Right lobe of liver (tissue), 6 donors: ENCODE measurements at regions not wholly inside any gene's neighbourhood (a gene's known extent, or its start where the extent isn't known, plus 50 kb on each side); places are given as distances from the start of the nearest gene placed in this dataset.

Experiments used
- ATAC-seq, 4 donors: fragments of 200-7000 bp; cut with Tn5 transposase; one replicate each; pipeline ENCODE4 v1.9.1; 2020; ENCODE audit warnings: mild to moderate bottlenecking in 4 of 4, moderate library complexity in 4 of 4
- DNase-seq, 3 donors: peaks; one replicate each; pipeline ENCODE4 v3.0.0-alpha.2; 2020
- H3K27ac ChIP-seq, 3 donors: fragments of 200-600 bp; one replicate each; pipeline ENCODE4 v1.8.0; 2022
- H3K27me3 ChIP-seq, 2 donors: fragments of 200-600 bp; one replicate each; pipeline ENCODE4 v1.8.0; 2022
- H3K36me3 ChIP-seq, 4 donors: fragments of 200-600 bp; sonication (generic) in 1 of 4; one replicate each; pipeline versions ENCODE4 v1.5.1 to v1.8.0; 2017 to 2022; ENCODE audit warnings: control low read depth in 1 of 4
- H3K4me1 ChIP-seq, 4 donors: fragments of 200-600 bp; sonication (generic) in 1 of 4; one replicate each; pipeline versions ENCODE4 v1.5.1 to v1.8.0; 2017 to 2022; ENCODE audit warnings: control low read depth in 1 of 4
- H3K4me3 ChIP-seq, 3 donors: fragments of 200-600 bp; one replicate each; pipeline ENCODE4 v1.8.0; 2022
- H3K9me3 ChIP-seq, 4 donors: fragments of 200-600 bp; sonication (generic) in 1 of 4; one replicate each; pipeline versions ENCODE4 v1.5.1 to v1.8.0; 2017 to 2022; ENCODE audit warnings: control low read depth in 1 of 4
- CTCF ChIP-seq, 4 donors: fragments of 200-600 bp in 3 of 4; fragments of 450-650 bp in 1 of 4; IDR thresholded peaks; one replicate each; pipeline versions ENCODE4 v1.5.1 to v1.8.0; 2016 to 2022; ENCODE audit warnings: antibody characterized with exemption in 4 of 4, mild to moderate bottlenecking in 2 of 4
- POLR2A ChIP-seq: fragments of 450-650 bp; IDR thresholded peaks from one replicate; pipeline ENCODE4 v1.6.1; 2017; ENCODE audit warnings: antibody characterized with exemption, mild to moderate bottlenecking
- WGBS: methylation state at CpG from one replicate; pipeline ENCODE4 v1.1.6; 2018; ENCODE audit warnings: low coverage, low lambda C conversion rate; ENCODE audit not compliant: insufficient coverage; ENCODE audit errors: missing lambda C conversion rate; 5-methylcytosine and 5-hydroxymethylcytosine counted together
- intact Hi-C, 2 donors: fragments of 100-400 bp; cut with DNase I; formaldehyde crosslinking; loops; one replicate each; pipeline versions ENCODE4 v1.11.2 to v1.14.1; 2022
- donor health status: DM: no; HTN: yes; CAD: no.
- donor health status: DM: no; HTN: no; CAD: no.
- donor health status: DM: no; HTN: no; CAD: no.
- donor health status: DM: no; HTN: yes; CAD: no.
- donor health status: DM: no; HTN: yes; CAD: no.

GRCh38 chr16:17532338-17532995 lies 61.7 kb upstream of the XYLT1 start:
- intact Hi-C loops: no loop called here
- 41% methylated on average over 5 of the region's 8 CpGs for WGBS
- no peak overlapping the region for H3K4me3 ChIP-seq
- H3K4me1 ChIP-seq: no peaks in the 10 kb centered on the region
- DNase-seq (no peak), ATAC-seq (no peak)
- H3K36me3 ChIP-seq: no peaks in the 10 kb centered on the region
- no peaks in the 10 kb centered on the region for H3K9me3 ChIP-seq
- no peak overlapping the region for H3K27ac ChIP-seq
- TF ChIP-seq POLR2A: no peak
- TF ChIP-seq CTCF (IDR thresholded peaks at IDR 0.05): no peak
- H3K27me3 ChIP-seq: no peaks in the 10 kb centered on the region

- no peak for TF ChIP-seq CTCF (IDR thresholded peaks at IDR 0.05)
- TF ChIP-seq POLR2A: no peak
- intact Hi-C loops: no loop called here
- Histone ChIP-seq H3K27ac (no peak overlapping the region), H3K9me3 (no peaks in the 10 kb centered on the region), H3K27me3 (no peaks in the 10 kb centered on the region), H3K4me3 (no peak overlapping the region), H3K4me1 (no peaks in the 10 kb centered on the region), H3K36me3 (no peaks in the 10 kb centered on the region)
- no peak for DNase-seq
- WGBS: 42% methylated on average over 6 of the region's 6 CpGs
- ATAC-seq: peak in 1 of 4 donors; percentile 19
Measured at GRCh38 chr16:17529982-17530760, 59.4 kb upstream of the XYLT1 start.

GRCh38 chr16:17526956-17527937 lies 56.5 kb upstream of the XYLT1 start:
- H3K4me1 ChIP-seq: no peaks in the 10 kb centered on the region
- no peak overlapping the region for H3K4me3 ChIP-seq
- no peak for TF ChIP-seq POLR2A
- no peak for TF ChIP-seq CTCF (IDR thresholded peaks at IDR 0.05)
- H3K9me3 ChIP-seq: no peaks in the 10 kb centered on the region
- H3K36me3 ChIP-seq: no peaks in the 10 kb centered on the region
- H3K27me3 ChIP-seq: no peaks in the 10 kb centered on the region
- WGBS: 56% methylated on average over 2 of the region's 4 CpGs
- no peak overlapping the region for H3K27ac ChIP-seq
- intact Hi-C loops: no loop called here
- DNase-seq: no peak
- ATAC-seq: no peak

GRCh38 chr16:17524656-17525055 lies 53.9 kb upstream of the XYLT1 start:
- WGBS: 27% methylated on average over 7 of the region's 7 CpGs
- TF ChIP-seq POLR2A (no peak), CTCF (IDR thresholded peaks at IDR 0.05) (no peak)
- DNase-seq (no peak), ATAC-seq (no peak)
- no peak overlapping the region for H3K27ac ChIP-seq
- intact Hi-C loops: no loop called here
- no peaks in the 10 kb centered on the region for H3K9me3 ChIP-seq
- no peak overlapping the region for H3K4me3 ChIP-seq
- H3K27me3 ChIP-seq: no peaks in the 10 kb centered on the region
- no peaks in the 10 kb centered on the region for H3K4me1 ChIP-seq
- no peaks in the 10 kb centered on the region for H3K36me3 ChIP-seq
